HCT116 (cell line): ENCODE measurements at regions not wholly inside any gene's neighbourhood (a gene's known extent, or its start where the extent isn't known, plus 50 kb on each side); places are given as distances from the start of the nearest gene placed in this dataset.

Experiments
- ATAC-seq: fragments of 200-7000 bp; cut with Tn5 transposase; 2 replicates; pipeline ENCODE4 v1.9.1; 2020; ENCODE audit warnings: mild to moderate bottlenecking, moderate library complexity
- BruUV-seq: library from RNA; stranded (reverse); fragments of 400-500 nt; replicated peaks from 2 replicates; lab custom pipeline; 2021; lab: Mats Ljungman, UMichigan
- CTCF ChIA-PET: fragments of 300-600 bp; sonication (Branson Sonifier 250); formaldehyde crosslinking; loops from one replicate; lab custom pipeline; 2021; ENCODE audit warnings: antibody characterized with exemption; lab: Charles Lee
- POLR2A ChIA-PET: fragments of 300-600, 350-600 bp; sonication (Branson Sonifier 250); formaldehyde crosslinking; loops from one replicate; lab custom pipeline; 2021; ENCODE audit warnings: antibody characterized with exemption; lab: Charles Lee
- RAD21 ChIA-PET, 2 experiments: fragments of 300-600 bp; sonication (Branson Sonifier 250); formaldehyde crosslinking; loops; one replicate each; lab custom pipeline; 2023; ENCODE audit warnings: low total read pairs in 2 of 2; ENCODE audit not compliant: uncharacterized antibody in 2 of 2, unreplicated experiment in 2 of 2, low non-redundant PET in 1 of 2; lab: Charles Lee
- DNase-seq: peaks from one replicate; pipeline ENCODE4 v3.0.0-alpha.2; 2010; ENCODE audit warnings: low read depth, low spot score
- H2AFZ ChIP-seq: fragments of 200-600 bp; shearing (Covaris generic), sonication (generic); 2 replicates; pipeline ENCODE4 v1.6.1; 2017; ENCODE audit warnings: low read depth, mixed run types, mixed read lengths, antibody characterized with exemption, low read length; ENCODE audit not compliant: poor library complexity, severe bottlenecking
- H3K27ac ChIP-seq: 2 replicates; pipeline ENCODE4 v1.5.1; 2012; ENCODE audit warnings: low read depth, low read length
- H3K27me3 ChIP-seq: fragments of 200-600 bp; sonication (generic); 2 replicates; pipeline ENCODE4 v1.6.1; 2016; ENCODE audit warnings: mixed run types, low read length, mixed read lengths; ENCODE audit not compliant: insufficient read depth
- H3K36me3 ChIP-seq, 2 experiments: fragments of 200-500 bp in 1 of 2; fragments of 200-600 bp in 1 of 2; sonication (Bioruptor generic) in 1 of 2; sonication (generic) in 1 of 2; 2 replicates each; pipeline versions ENCODE4 v1.5.1 to v1.6.1; 2014 to 2016; ENCODE audit warnings: low read length in 2 of 2, inconsistent platforms in 1 of 2, mixed read lengths in 1 of 2, mixed run types in 1 of 2; ENCODE audit not compliant: insufficient read depth in 2 of 2, control insufficient read depth in 1 of 2
- H3K4me1 ChIP-seq, 2 experiments: fragments of 200-600 bp in 1 of 2; sonication (generic) in 1 of 2; 2 replicates each; pipeline versions ENCODE4 v1.5.1 to v1.6.1; 2012 to 2017; ENCODE audit warnings: low read length in 2 of 2, inconsistent platforms in 1 of 2, mild to moderate bottlenecking in 1 of 2, mixed read lengths in 1 of 2, mixed run types in 1 of 2, moderate library complexity in 1 of 2; ENCODE audit not compliant: insufficient read depth in 2 of 2, control insufficient read depth in 1 of 2
- H3K4me2 ChIP-seq: fragments of 200-600 bp; sonication (generic); 2 replicates; pipeline ENCODE4 v1.6.1; 2017; ENCODE audit warnings: mixed run types, low read length, mixed read lengths
- H3K4me3 ChIP-seq, 2 experiments: fragments of 200-600 bp in 1 of 2; sonication (generic) in 1 of 2; replicated peaks in 1 of 2; 2 replicates each; pipeline ENCODE4 v1.5.1; 2011 to 2016; ENCODE audit warnings: low read length in 2 of 2, control low read depth in 1 of 2, low read depth in 1 of 2, mild to moderate bottlenecking in 1 of 2, mixed read lengths in 1 of 2, mixed run types in 1 of 2
- H3K79me2 ChIP-seq: fragments of 200-600 bp; sonication (generic); 2 replicates; pipeline ENCODE4 v1.6.1; 2017; ENCODE audit warnings: mild to moderate bottlenecking, mixed run types, low read length, moderate library complexity, mixed read lengths; ENCODE audit not compliant: insufficient read depth
- H3K9ac ChIP-seq: fragments of 200-600 bp; sonication (generic); 2 replicates; pipeline ENCODE4 v1.6.1; 2016; ENCODE audit warnings: low read length, mixed read lengths
- H3K9me2 ChIP-seq: fragments of 200-600 bp; sonication (generic), shearing (Covaris generic); 2 replicates; pipeline ENCODE4 v1.6.1; 2017; ENCODE audit warnings: mixed run types, mild to moderate bottlenecking, moderate library complexity; ENCODE audit not compliant: insufficient read depth
- H3K9me3 ChIP-seq, 2 experiments: fragments of 200-500 bp in 1 of 2; fragments of 200-600 bp in 1 of 2; sonication (Bioruptor generic) in 1 of 2; sonication (generic) in 1 of 2; 2 replicates each; pipeline ENCODE4 v1.6.1; 2014 to 2017; ENCODE audit warnings: low read length in 2 of 2, mixed read lengths in 2 of 2, inconsistent platforms in 1 of 2, low read depth in 1 of 2, mild to moderate bottlenecking in 1 of 2, mixed run types in 1 of 2, moderate library complexity in 1 of 2; ENCODE audit not compliant: control insufficient read depth in 1 of 2, insufficient read depth in 1 of 2
- H4K20me1 ChIP-seq: fragments of 200-600 bp; sonication (generic), shearing (Covaris generic); 2 replicates; pipeline ENCODE4 v1.6.1; 2017; ENCODE audit warnings: mixed run types, mild to moderate bottlenecking, moderate library complexity; ENCODE audit not compliant: insufficient read depth
- CBX3 ChIP-seq: IDR thresholded peaks from 2 replicates; pipeline ENCODE4 v1.6.1; 2012; ENCODE audit warnings: low read depth
- EGR1 ChIP-seq: IDR thresholded peaks from 2 replicates; pipeline ENCODE4 v1.6.1; 2012; ENCODE audit warnings: low read depth
- ELF1 ChIP-seq: IDR thresholded peaks from 2 replicates; pipeline ENCODE4 v1.6.1; 2012; ENCODE audit warnings: low read depth, borderline replicate concordance
- EZH2 ChIP-seq: fragments of 200-600 bp; sonication (generic); IDR thresholded peaks from 2 replicates; pipeline ENCODE4 v1.6.1; 2017; ENCODE audit warnings: antibody characterized with exemption, mixed run types
- EZH2phosphoT487 ChIP-seq: fragments of 200-600 bp; IDR thresholded peaks from 2 replicates; pipeline ENCODE4 v1.6.1; 2018; ENCODE audit warnings: antibody characterized with exemption, borderline replicate concordance
- FOSL1 ChIP-seq: IDR thresholded peaks from 2 replicates; pipeline ENCODE4 v1.6.1; 2012; ENCODE audit warnings: low read depth
- JUND ChIP-seq: IDR thresholded peaks from 2 replicates; pipeline ENCODE4 v1.6.1; 2012
- POLR2AphosphoS5 ChIP-seq: IDR thresholded peaks from 2 replicates; pipeline ENCODE4 v1.6.1; 2011; ENCODE audit warnings: mild to moderate bottlenecking, low read depth, low read length, moderate library complexity
- RAD21 ChIP-seq: IDR thresholded peaks from 2 replicates; pipeline ENCODE4 v1.6.1; 2012; ENCODE audit warnings: low read depth, mild to moderate bottlenecking
- SIN3A ChIP-seq: IDR thresholded peaks from 2 replicates; pipeline ENCODE4 v1.6.1; 2012; ENCODE audit warnings: low read depth
- SP1 ChIP-seq: IDR thresholded peaks from 2 replicates; pipeline ENCODE4 v1.6.1; 2012; ENCODE audit warnings: low read depth
- TCF7L2 ChIP-seq: IDR thresholded peaks from 2 replicates; pipeline ENCODE4 v1.7.0; 2011; ENCODE audit warnings: borderline replicate concordance, inconsistent platforms; ENCODE audit not compliant: insufficient read depth, insufficient read length; ENCODE audit errors: extremely low read depth
- ZFX ChIP-seq: fragments of 450-650 bp; IDR thresholded peaks from 2 replicates; pipeline ENCODE4 v1.6.1; 2017
- ZNF274 ChIP-seq: fragments of 200-500 bp; sonication (Bioruptor generic); IDR thresholded peaks from 2 replicates; pipeline ENCODE4 v1.6.1; 2014; ENCODE audit warnings: mild to moderate bottlenecking, low read depth, low read length, inconsistent platforms
- intact Hi-C: fragments of 100-400 bp; cut with micrococcal nuclease; formaldehyde crosslinking; loops from 2 replicates; pipeline ENCODE4 v1.10.0; 2022
- TF ChIP-seq, protein P1 (sequence below): IDR thresholded peaks from 2 replicates; pipeline ENCODE4 v1.6.1; 2012
- TF ChIP-seq, protein P2 (sequence below): IDR thresholded peaks from 2 replicates; pipeline ENCODE4 v1.6.1; 2012
- TF ChIP-seq, protein P3 (sequence below), 3 experiments: fragments of 200-600 bp in 1 of 3; sonication (generic) in 1 of 3; IDR thresholded peaks in 2 of 3; conservative IDR thresholded peaks in 1 of 3; 2 replicates each; pipeline ENCODE4 v1.5.1; 2012 to 2017; ENCODE audit warnings: low read depth in 2 of 3, low read length in 2 of 3, antibody characterized with exemption in 1 of 3, borderline replicate concordance in 1 of 3, control low read depth in 1 of 3, mild to moderate bottlenecking in 1 of 3, mixed read lengths in 1 of 3, mixed run types in 1 of 3, moderate library complexity in 1 of 3; ENCODE audit not compliant: insufficient read depth in 1 of 3

DNA sequence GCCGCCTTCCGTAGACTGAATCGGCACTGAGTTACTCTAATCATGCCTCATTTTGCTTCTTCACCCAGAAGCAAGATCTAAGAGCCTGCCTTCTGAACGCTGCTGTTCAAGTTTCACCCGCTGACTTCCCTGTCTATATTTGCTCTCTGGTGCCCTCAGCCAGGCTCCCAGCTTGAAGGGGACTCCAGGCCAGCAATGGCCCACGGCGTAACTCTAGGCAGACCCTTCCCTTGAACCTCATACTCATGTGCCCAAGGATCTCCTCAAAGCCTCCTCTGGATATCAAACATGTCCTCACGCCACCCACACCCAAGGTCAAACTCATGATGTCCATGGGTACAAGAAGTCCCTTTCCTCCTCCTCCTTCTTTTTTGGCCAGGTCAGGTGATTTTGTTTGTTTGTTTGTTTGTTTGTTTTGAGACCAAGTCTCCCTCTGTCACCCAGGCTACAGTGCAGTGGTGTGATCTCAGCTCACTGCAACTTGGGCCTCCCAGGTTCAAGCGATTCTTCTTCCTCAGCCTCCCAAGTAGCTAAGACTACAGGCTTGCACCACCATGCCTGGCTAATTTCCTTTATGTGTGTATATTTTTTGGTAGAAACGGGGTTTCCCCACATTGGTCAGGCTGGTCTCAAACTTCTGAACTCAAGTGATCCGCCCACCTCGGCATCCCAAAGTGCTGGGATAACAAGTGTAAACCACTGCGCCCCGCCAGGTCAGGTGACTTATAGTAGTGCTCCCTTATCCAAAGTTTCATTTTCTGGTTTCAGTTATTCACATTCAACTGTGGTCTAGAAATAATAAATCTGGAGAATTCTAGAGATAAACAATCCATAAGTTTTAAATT is 239.0 kb downstream of the SYK start:
- no TSS peak for BruUV-seq
- H3K9me2 ChIP-seq = no peaks in the 10 kb centered on the region
- TF ChIP-seq CBX3 (no peak), EZH2phosphoT487 (no peak), EGR1 (no peak)
- H3K36me3 ChIP-seq = no peaks in the 10 kb centered on the region
- no peak overlapping the region for H3K4me2 ChIP-seq
- no peak overlapping the region for H3K4me3 ChIP-seq
- no peak overlapping the region for H2AFZ ChIP-seq
- no peaks in the 10 kb centered on the region for H3K9me3 ChIP-seq
- ChIA-PET RAD21 (no interaction called here), POLR2A (no interaction called here), CTCF (no interaction called here)
- no peak for DNase-seq
- H3K79me2 ChIP-seq = no peaks in the 10 kb centered on the region
- no peak overlapping the region for H3K9ac ChIP-seq
- H3K27ac ChIP-seq = no peak overlapping the region
- intact Hi-C loops = no loop called here
- no peak for ATAC-seq
- no peaks in the 10 kb centered on the region for H4K20me1 ChIP-seq
- H3K4me1 ChIP-seq = peaks cover 21 to 25% of the 10 kb centered on the region in 2 experiments
- no peaks in the 10 kb centered on the region for H3K27me3 ChIP-seq

DNA sequence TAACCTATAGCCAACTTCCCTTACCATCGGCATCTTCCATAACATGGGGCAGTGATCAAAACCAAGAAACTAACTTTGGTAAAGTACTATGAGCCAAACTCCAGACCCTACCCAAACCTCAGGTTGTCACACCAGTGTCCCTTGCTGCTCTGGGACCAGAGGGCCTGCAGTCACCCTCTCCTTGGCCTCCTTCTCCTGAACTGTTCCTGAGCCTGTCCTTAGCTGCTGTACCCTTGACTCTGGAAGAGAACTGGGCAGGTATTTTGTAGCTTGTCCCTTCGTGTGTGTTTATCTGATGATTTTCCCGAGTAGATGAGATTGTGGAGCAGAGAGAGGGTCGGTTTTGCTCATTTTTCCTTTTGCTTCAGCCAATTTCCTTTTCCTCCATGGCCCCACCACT is 240.4 kb downstream of the SYK start:
- Histone ChIP-seq H3K4me2 (no peak overlapping the region), H3K27me3 (no peaks in the 10 kb centered on the region), H2AFZ (no peak overlapping the region), H3K4me3 (no peak overlapping the region), H3K36me3 (no peaks in the 10 kb centered on the region), H4K20me1 (no peaks in the 10 kb centered on the region), H3K9ac (no peak overlapping the region), H3K27ac (no peak overlapping the region), H3K9me3 (no peaks in the 10 kb centered on the region), H3K79me2 (no peaks in the 10 kb centered on the region), H3K4me1 (peaks cover 18 to 21% of the 10 kb centered on the region in 2 experiments), H3K9me2 (no peaks in the 10 kb centered on the region)
- ChIA-PET POLR2A (no interaction called here), CTCF (no interaction called here), RAD21 (no interaction called here)
- TF ChIP-seq EZH2phosphoT487 (no peak), CBX3 (no peak), EGR1 (no peak), TCF7L2 (no peak), SP1 (no peak), JUND (no peak), RAD21 (no peak), SIN3A (no peak), EZH2 (no peak), ZFX (no peak), ELF1 (no peak), ZNF274 (no peak), POLR2AphosphoS5 (no peak), FOSL1 (no peak)
- TF ChIP-seq, protein P1, sequence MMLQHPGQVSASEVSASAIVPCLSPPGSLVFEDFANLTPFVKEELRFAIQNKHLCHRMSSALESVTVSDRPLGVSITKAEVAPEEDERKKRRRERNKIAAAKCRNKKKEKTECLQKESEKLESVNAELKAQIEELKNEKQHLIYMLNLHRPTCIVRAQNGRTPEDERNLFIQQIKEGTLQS = no peak
- TF ChIP-seq, protein P2, sequence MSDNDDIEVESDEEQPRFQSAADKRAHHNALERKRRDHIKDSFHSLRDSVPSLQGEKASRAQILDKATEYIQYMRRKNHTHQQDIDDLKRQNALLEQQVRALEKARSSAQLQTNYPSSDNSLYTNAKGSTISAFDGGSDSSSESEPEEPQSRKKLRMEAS = no peak
- TF ChIP-seq, protein P3, sequence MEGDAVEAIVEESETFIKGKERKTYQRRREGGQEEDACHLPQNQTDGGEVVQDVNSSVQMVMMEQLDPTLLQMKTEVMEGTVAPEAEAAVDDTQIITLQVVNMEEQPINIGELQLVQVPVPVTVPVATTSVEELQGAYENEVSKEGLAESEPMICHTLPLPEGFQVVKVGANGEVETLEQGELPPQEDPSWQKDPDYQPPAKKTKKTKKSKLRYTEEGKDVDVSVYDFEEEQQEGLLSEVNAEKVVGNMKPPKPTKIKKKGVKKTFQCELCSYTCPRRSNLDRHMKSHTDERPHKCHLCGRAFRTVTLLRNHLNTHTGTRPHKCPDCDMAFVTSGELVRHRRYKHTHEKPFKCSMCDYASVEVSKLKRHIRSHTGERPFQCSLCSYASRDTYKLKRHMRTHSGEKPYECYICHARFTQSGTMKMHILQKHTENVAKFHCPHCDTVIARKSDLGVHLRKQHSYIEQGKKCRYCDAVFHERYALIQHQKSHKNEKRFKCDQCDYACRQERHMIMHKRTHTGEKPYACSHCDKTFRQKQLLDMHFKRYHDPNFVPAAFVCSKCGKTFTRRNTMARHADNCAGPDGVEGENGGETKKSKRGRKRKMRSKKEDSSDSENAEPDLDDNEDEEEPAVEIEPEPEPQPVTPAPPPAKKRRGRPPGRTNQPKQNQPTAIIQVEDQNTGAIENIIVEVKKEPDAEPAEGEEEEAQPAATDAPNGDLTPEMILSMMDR (IDR thresholded peaks at IDR 0.05 in 2 of 3, conservative IDR thresholded peaks at IDR 0.05 in 1 of 3; ENCODE audit: borderline replicate concordance in 1 of 3, insufficient read depth in 1 of 3, low read depth in 2 of 3, low read length in 2 of 3) = no peak
- intact Hi-C loops = no loop called here
- no TSS peak for BruUV-seq
- ATAC-seq (no peak), DNase-seq (no peak)
